ENCODE measurements at regions not wholly inside any gene's neighbourhood (a gene's known extent, or its start where the extent isn't known, plus 50 kb on each side); places are given as distances from the start of the nearest gene placed in this dataset.
A peak's percentile ranks its signal among the peaks of the same experiment; 100 is the strongest.

GRCh38 chr2:198296665-198297308, 492.4 kb downstream of the PLCL1 start:
- TF ChIP-seq, protein P1, sequence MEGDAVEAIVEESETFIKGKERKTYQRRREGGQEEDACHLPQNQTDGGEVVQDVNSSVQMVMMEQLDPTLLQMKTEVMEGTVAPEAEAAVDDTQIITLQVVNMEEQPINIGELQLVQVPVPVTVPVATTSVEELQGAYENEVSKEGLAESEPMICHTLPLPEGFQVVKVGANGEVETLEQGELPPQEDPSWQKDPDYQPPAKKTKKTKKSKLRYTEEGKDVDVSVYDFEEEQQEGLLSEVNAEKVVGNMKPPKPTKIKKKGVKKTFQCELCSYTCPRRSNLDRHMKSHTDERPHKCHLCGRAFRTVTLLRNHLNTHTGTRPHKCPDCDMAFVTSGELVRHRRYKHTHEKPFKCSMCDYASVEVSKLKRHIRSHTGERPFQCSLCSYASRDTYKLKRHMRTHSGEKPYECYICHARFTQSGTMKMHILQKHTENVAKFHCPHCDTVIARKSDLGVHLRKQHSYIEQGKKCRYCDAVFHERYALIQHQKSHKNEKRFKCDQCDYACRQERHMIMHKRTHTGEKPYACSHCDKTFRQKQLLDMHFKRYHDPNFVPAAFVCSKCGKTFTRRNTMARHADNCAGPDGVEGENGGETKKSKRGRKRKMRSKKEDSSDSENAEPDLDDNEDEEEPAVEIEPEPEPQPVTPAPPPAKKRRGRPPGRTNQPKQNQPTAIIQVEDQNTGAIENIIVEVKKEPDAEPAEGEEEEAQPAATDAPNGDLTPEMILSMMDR (conservative IDR thresholded peaks at IDR 0.05; ENCODE audit: control insufficient read depth, insufficient read depth, low read depth, low read length), result peak; percentile 70
- DNase-seq (ENCODE audit: low read depth), result peak; percentile 54
- no peak overlapping the region for H3K4me3 ChIP-seq (ENCODE audit: control insufficient read depth, low read depth, low read length)

- H3K4me3 ChIP-seq (ENCODE audit: control insufficient read depth, low read depth, low read length), result no peak overlapping the region
- DNase-seq (ENCODE audit: low read depth), result no peak
- TF ChIP-seq, protein P1 (conservative IDR thresholded peaks at IDR 0.05; ENCODE audit: control insufficient read depth, insufficient read depth, low read depth, low read length), result no peak
Measured at GRCh38 chr2:198293281-198293680, 488.9 kb downstream of the PLCL1 start.

- H3K4me3 ChIP-seq (ENCODE audit: control insufficient read depth, low read depth, low read length), result no peak overlapping the region
- TF ChIP-seq, protein P1 (conservative IDR thresholded peaks at IDR 0.05; ENCODE audit: control insufficient read depth, insufficient read depth, low read depth, low read length), result no peak
- no peak for DNase-seq (ENCODE audit: low read depth)
Measured at GRCh38 chr2:198289811-198290210, 485.4 kb downstream of the PLCL1 start.

DNA sequence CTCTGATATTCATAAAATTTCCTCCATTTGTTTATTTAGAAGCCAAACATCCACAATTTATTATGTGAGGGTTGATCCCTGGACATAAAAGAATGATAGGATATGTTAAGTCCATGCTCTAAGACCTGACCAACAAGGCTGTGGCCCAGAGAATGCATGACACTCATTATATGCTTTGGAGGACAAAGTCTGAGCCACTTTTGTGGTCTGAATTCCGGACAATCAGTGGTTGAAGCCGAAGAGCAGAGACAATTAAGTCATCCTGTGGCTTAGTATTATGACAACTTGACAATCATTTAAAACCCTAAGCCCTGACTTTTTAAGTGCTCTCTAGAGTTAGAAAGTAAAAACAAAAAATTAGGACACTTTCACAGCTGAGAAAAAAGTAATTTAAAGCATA, 483.3 kb downstream of the PLCL1 start:
- no peak overlapping the region for H3K4me3 ChIP-seq (ENCODE audit: control insufficient read depth, low read depth, low read length)
- DNase-seq (ENCODE audit: low read depth), result no peak
- TF ChIP-seq, protein P1 (conservative IDR thresholded peaks at IDR 0.05; ENCODE audit: control insufficient read depth, insufficient read depth, low read depth, low read length), result no peak

- no peak for DNase-seq (ENCODE audit: low read depth)
- TF ChIP-seq, protein P1 (conservative IDR thresholded peaks at IDR 0.05; ENCODE audit: control insufficient read depth, insufficient read depth, low read depth, low read length), result no peak
- no peak overlapping the region for H3K4me3 ChIP-seq (ENCODE audit: control insufficient read depth, low read depth, low read length)
Measured at GRCh38 chr2:198285216-198285615, 480.8 kb downstream of the PLCL1 start.

- TF ChIP-seq, protein P1 (conservative IDR thresholded peaks at IDR 0.05; ENCODE audit: control insufficient read depth, insufficient read depth, low read depth, low read length), result no peak
- DNase-seq (ENCODE audit: low read depth), result peak; percentile 59
- no peak overlapping the region for H3K4me3 ChIP-seq (ENCODE audit: control insufficient read depth, low read depth, low read length)
Measured at GRCh38 chr2:198283146-198283545, 478.8 kb downstream of the PLCL1 start.

DNA sequence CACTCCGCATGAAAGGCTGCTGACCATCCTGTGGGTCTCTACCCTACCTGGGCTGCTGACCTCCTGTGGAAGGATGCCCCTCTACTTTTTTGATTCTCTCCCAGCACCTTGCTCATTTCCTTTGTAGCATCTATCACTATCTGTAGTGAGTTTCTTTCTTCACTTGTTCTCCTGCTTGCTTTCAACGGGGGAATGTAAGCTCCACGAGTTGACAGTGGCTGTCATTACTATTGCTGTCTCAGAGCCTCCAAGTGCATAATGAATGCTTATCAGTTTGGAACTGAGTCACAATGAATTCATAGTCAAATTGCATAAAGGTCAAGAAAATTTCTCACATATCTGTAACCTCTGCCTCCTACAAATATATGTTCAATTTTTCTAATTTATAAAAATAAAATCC, 477.7 kb downstream of the PLCL1 start:
- TF ChIP-seq, protein P1 (conservative IDR thresholded peaks at IDR 0.05; ENCODE audit: control insufficient read depth, insufficient read depth, low read depth, low read length), result no peak
- DNase-seq (ENCODE audit: low read depth), result no peak
- H3K4me3 ChIP-seq (ENCODE audit: control insufficient read depth, low read depth, low read length), result no peak overlapping the region

Measured in fibroblast of mammary gland (primary cell).